Mammary epithelial cell (primary cell): ENCODE measurements at regions not wholly inside any gene's neighbourhood (a gene's known extent, or its start where the extent isn't known, plus 50 kb on each side); places are given as distances from the start of the nearest gene placed in this dataset.

ENCODE experiments used
- EZH2 ChIP-seq: IDR thresholded peaks from 2 replicates; pipeline ENCODE4 v1.6.1; 2012; ENCODE audit warnings: low read length, inconsistent platforms, borderline replicate concordance
- TF ChIP-seq, protein P1 (sequence below), 2 donors: IDR thresholded peaks in 1 of 2; conservative IDR thresholded peaks in 1 of 2; 2 replicates each; pipeline ENCODE4 v1.5.1; 2011 to 2012; ENCODE audit warnings: inconsistent platforms in 2 of 2, low read length in 2 of 2, mild to moderate bottlenecking in 2 of 2, control low read depth in 1 of 2, low read depth in 1 of 2; ENCODE audit not compliant: insufficient read depth in 1 of 2; ENCODE audit errors: extremely low read depth in 1 of 2

- TF ChIP-seq, protein P1, sequence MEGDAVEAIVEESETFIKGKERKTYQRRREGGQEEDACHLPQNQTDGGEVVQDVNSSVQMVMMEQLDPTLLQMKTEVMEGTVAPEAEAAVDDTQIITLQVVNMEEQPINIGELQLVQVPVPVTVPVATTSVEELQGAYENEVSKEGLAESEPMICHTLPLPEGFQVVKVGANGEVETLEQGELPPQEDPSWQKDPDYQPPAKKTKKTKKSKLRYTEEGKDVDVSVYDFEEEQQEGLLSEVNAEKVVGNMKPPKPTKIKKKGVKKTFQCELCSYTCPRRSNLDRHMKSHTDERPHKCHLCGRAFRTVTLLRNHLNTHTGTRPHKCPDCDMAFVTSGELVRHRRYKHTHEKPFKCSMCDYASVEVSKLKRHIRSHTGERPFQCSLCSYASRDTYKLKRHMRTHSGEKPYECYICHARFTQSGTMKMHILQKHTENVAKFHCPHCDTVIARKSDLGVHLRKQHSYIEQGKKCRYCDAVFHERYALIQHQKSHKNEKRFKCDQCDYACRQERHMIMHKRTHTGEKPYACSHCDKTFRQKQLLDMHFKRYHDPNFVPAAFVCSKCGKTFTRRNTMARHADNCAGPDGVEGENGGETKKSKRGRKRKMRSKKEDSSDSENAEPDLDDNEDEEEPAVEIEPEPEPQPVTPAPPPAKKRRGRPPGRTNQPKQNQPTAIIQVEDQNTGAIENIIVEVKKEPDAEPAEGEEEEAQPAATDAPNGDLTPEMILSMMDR (conservative IDR thresholded peaks at IDR 0.05 in 1 of 2, IDR thresholded peaks at IDR 0.05 in 1 of 2; ENCODE audit: extremely low read depth in 1 of 2, insufficient read depth in 1 of 2, low read depth in 1 of 2, low read length in 2 of 2) = no peak
- TF ChIP-seq EZH2 = no peak
These were observed 145.0 kb upstream of the CHST15 start for GRCh38 chr10:124238367-124238766.
